ENCODE measurements at regions not wholly inside any gene's neighbourhood (a gene's known extent, or its start where the extent isn't known, plus 50 kb on each side); places are given as distances from the start of the nearest gene placed in this dataset.
"Not testable (repeated sequence)": the region's sequence is repeated elsewhere in the genome, so short reads cannot be mapped to it uniquely, and the experiment has no call there.

DNA sequence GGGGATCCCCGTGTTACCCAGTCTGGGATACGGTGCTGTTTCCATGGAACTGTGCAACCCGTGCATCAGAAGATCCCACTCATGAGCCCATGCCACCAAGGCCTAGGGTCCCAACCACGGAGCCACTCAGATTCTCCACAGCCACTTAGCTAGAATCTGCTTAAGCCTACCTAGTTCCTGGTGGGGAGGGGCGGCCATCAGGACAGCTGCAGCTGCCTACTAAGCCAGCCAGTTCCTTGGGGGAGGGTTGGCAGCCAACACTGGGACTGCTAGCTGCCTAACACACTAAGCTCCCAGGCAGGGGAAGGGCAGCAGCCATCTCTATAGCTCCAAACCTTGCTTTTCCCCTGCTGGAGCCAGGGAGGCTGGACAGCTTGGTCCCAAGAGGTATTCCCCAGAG, 549.2 kb upstream of the BRINP3 start:
- DNase-seq = no peak

GRCh38 chr1:191034132-191034531, 556.5 kb upstream of the BRINP3 start:
- DNase-seq = no peak

GRCh38 chr1:191043066-191043465, 565.4 kb upstream of the BRINP3 start:
- no peak for DNase-seq

- no peak for DNase-seq
Measured at GRCh38 chr1:191049781-191050180, 572.1 kb upstream of the BRINP3 start.

DNA sequence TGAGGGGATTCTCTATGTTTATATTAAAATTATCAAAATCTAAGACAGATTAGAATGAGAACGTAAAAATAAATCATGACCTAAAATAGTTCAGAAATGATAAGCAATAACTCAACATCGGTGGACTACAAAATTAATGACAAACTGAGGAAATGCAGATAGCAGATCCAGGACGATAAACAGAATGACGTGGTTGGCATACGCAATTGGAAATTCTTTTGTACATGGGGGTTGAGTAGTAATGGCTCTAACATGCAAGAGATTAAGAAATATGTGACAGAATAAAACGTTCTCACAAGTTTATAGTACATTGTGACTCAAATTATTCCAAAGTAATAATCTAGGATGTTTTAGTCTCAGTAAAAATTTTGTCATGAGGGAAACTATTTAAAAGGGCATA, 575.2 kb upstream of the BRINP3 start:
- no peak for DNase-seq

- no peak for DNase-seq
Measured at GRCh38 chr1:191065346-191065745, 587.7 kb upstream of the BRINP3 start.

DNA sequence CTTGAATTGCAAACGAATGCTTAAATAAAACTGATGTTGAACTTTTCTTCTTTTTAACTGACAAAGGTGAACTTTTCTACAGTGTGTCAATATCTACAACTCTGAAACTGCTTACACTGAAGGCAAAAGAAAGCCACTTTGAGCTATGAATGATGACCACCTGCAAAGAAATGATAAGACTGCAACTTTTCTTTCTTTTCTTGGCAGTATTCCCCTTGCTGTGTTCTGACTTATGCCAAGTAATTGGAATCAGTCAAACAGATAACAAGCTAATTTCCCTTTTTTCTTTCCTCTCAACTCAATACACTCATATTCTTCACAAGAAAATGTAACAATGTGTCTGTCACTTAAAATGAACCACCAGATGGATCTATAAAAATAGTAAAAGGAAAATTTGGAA, 588.1 kb upstream of the BRINP3 start:
- DNase-seq = no peak

- DNase-seq = no peak
Measured at GRCh38 chr1:191074881-191075280, 597.2 kb upstream of the BRINP3 start.

GRCh38 chr1:191083090-191083489, 605.4 kb upstream of the BRINP3 start:
- not testable (repeated sequence) for DNase-seq

DNA sequence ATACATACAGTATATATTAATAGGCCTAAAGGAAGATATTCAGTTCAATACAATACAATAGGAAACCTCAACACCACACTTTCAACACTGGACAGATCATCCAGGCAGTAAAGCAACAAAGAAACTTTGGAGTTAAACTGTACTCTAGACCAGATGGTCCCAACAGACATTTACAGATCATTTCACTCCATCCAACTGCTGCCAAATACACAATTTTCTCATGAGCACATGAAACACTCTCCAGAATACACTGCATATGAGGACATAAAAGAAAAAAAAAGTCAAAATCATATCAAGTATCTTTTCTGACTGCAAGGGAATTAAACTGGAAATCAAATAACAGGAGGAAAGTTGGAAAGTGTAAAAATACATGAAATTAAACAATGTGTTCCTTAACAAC, 607.5 kb upstream of the BRINP3 start:
- no peak for DNase-seq

- no peak for DNase-seq
Measured at GRCh38 chr1:191086910-191087309, 609.2 kb upstream of the BRINP3 start.

DNA sequence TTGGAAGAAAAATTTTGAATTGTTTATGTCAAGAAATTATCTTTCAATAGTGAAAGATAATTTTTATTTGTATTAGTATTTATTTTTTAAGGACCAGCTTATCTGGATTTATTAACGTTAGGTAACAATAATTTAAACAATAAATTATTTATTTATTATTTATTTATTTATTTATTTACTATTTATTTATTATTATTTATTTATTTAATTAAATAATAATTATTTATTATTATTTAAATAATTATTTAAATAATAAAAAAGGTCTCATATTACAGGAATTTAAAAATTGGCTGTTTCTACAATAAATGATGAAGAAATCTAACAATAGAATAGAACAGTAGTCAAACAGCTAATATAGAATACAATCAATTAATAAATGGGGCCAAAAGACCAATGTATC, 618.7 kb upstream of the BRINP3 start:
- DNase-seq = no peak

- DNase-seq = no peak
Measured at GRCh38 chr1:191099696-191100095, 622.0 kb upstream of the BRINP3 start.

DNA sequence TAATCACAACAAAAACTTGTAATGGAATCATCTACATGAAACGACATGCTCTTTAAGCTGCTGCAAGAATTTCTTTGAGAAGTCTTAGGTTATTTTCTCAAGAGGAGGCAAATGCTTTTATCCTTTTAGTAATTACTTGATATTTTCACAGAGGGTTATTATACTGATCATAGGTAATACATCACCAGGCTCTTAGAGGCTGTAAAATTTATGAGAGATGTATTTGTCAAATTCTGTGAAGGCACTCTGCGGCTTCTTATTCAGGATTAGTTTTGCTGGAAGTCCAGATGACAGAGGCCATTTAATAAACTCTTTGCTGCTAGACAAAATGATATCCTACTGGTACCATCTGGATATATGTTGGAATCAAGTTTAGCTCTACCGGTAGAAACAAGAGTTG, 624.3 kb upstream of the BRINP3 start:
- no peak for DNase-seq

- no peak for DNase-seq
Measured at GRCh38 chr1:191125950-191126349, 648.3 kb upstream of the BRINP3 start.

DNA sequence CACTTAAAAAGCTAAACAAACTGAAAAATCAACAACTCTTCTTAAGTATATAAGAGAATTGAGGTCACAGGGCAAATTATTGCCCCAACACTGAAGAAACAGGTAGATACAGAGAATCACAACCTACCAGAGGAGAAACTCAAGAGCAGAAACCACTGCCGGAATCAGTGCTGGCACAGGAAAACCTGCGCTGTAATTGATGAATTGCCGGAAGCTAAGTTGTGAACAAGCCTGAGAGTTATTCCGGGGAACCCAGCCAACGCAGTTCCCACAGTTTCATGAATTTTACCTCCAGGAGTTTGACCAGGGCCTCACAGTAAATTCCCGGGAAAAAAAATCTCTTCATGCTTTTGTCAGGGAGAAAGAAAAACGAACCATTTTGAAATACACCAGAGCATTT, 657.1 kb upstream of the BRINP3 start:
- DNase-seq = no peak

- no peak for DNase-seq
Measured at GRCh38 chr1:191140038-191140437, 662.4 kb upstream of the BRINP3 start.

DNA sequence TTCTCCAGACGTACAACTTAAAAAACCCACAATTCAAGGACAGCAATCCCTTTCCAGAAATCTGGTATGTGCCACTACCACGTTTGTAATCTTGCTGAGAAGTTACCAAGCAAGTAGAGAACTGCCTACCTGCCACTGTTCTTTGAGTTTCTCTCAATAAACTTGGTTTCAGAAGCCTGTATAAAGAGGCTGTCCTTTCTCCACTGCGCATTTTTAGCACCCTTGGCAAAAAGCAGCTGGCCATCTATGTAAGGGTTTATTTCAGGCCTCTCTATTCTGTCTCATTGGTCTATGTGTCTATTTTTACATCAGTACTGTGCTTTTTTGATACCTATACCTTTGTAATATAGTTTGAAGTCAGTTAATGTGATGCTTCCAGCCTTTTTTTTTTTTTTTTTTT, 665.1 kb upstream of the BRINP3 start:
- no peak for DNase-seq

GRCh38 chr1:191145834-191146233, 668.2 kb upstream of the BRINP3 start:
- DNase-seq = no peak

DNA sequence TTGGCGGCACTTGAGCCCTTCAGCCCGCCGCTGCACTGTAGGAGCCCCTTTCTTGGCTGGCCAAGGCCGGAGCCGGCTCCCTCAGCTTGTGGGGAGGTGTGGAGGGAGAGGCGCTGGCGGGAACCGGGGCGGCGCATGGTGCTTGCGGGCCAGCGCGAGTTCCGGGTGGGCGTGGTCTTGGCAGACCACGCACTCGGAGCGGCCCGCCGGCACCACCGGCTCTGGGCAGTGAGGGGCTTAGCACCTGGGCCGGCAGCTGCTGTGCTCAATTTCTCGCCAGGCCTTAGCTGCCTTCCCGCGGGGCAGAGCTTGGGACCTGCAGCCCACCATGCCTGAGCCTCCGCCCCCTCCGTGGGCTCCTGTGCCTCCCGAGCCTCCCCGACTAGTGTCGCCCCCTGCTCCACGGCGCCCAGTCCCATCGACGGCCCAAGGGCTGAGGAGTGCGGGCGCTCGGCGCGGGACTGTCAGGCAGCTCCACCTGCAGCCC, 673.7 kb upstream of the BRINP3 start:
- DNase-seq = no peak

GRCh38 chr1:191152776-191153175, 675.1 kb upstream of the BRINP3 start:
- no peak for DNase-seq

DNA sequence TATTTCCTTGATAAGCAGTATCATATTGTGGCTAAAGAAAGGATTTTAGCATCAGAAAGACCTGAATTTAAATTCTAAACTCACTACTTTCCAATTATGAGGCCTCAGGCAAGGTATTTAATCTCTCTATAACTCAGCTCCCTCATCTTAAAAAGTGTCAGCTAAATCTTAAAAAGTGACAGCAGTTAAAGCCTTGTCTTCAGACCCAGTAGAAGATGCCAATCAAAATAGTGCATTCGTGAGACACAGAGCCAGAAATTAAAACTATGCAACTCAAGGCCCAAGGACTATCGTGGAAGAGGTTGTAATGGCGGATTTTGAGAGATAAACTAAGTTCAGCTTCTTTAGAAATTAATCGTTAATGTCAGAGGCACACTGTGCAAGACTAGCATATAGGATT, 677.5 kb upstream of the BRINP3 start:
- DNase-seq = no peak

- DNase-seq = no peak
Measured at GRCh38 chr1:191160837-191161236, 683.2 kb upstream of the BRINP3 start.

DNA sequence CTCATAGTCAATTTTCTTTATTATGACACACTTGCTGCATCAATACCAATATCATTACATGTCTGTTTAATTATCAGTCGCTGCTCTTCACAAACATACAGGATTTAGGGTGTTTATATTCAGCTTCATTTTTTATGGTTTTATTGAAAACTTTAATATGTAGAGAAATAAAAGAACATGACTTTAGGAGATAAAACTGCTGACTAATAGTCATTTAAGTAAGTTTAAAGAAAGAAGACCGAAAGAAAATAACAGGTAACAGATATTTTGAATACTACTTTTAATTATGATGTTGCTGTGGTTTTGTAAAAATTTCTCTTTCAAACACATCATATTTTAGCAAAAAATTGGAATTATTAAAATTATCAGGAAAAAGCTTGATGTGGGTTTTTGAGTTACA, 685.1 kb upstream of the BRINP3 start:
- no peak for DNase-seq

GRCh38 chr1:191163621-191164020, 686.0 kb upstream of the BRINP3 start:
- DNase-seq = no peak

DNA sequence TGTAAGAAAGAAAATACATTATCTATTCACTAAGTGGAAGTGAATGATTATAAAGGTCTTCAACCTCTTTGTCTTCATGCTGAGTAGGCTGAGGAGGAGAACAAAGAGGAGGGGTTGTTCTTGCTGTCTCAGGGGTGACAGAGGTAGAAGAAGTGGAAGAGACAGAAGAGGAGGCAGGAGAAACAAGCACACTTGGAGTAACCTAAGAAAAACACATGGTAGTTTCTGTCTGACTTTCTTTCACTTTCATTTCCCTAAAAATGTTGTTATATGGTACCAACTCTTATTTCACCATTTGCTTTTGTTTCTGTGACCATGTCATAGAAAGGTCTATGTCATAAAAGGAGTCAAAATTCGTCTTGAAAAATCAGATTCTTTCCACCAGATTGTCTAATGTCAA, 696.6 kb upstream of the BRINP3 start:
- no peak for DNase-seq

Data from NCI-H1092 (cell line).